ENCODE measurements at regions not wholly inside any gene's neighbourhood (a gene's known extent, or its start where the extent isn't known, plus 50 kb on each side); places are given as distances from the start of the nearest gene placed in this dataset.

GRCh38 chr18:76592096-76592495 lies 97.1 kb upstream of the ZNF516 start:
- TF ChIP-seq, protein P1, sequence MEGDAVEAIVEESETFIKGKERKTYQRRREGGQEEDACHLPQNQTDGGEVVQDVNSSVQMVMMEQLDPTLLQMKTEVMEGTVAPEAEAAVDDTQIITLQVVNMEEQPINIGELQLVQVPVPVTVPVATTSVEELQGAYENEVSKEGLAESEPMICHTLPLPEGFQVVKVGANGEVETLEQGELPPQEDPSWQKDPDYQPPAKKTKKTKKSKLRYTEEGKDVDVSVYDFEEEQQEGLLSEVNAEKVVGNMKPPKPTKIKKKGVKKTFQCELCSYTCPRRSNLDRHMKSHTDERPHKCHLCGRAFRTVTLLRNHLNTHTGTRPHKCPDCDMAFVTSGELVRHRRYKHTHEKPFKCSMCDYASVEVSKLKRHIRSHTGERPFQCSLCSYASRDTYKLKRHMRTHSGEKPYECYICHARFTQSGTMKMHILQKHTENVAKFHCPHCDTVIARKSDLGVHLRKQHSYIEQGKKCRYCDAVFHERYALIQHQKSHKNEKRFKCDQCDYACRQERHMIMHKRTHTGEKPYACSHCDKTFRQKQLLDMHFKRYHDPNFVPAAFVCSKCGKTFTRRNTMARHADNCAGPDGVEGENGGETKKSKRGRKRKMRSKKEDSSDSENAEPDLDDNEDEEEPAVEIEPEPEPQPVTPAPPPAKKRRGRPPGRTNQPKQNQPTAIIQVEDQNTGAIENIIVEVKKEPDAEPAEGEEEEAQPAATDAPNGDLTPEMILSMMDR (IDR thresholded peaks at IDR 0.05), result no peak
- no peak for TF ChIP-seq POLR2AphosphoS5 (IDR thresholded peaks at IDR 0.05)
- TF ChIP-seq POLR2A (IDR thresholded peaks at IDR 0.05), result no peak
- TF ChIP-seq EP300 (IDR thresholded peaks at IDR 0.05), result no peak

Measured in sigmoid colon (tissue), 4 donors.